CD4-positive, alpha-beta T cell treated with Interleukin-4 for 4 hours (primary cell): ENCODE measurements at regions not wholly inside any gene's neighbourhood (a gene's known extent, or its start where the extent isn't known, plus 50 kb on each side); places are given as distances from the start of the nearest gene placed in this dataset.
A peak's percentile ranks its signal among the peaks of the same experiment; 100 is the strongest.

Experiments used
- DNase-seq: peaks from one replicate; pipeline ENCODE4 v3.0.0-alpha.2; 2020

DNA sequence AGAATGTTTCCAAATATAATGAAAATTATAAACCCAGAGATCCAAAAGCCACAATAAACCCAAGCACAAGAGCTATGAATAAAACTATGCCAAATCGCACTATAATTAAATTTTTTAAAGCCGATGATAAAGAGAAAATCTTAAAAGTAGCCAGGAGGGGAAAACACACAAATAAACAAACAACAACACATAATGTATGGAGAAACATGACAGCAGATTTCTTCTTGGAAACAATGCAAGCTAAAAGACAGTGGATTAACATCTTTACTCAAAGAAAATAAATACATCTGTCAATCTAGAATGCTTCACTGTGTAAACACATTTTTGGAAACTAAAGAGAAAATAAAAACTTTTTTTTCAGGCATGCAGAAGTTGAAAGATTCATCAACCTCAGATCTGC is 53.0 kb upstream of the SMOX start:
- DNase-seq: no peak

GRCh38 chr20:4091490-4092479 is 56.8 kb upstream of the SMOX start:
- peak; percentile 43 for DNase-seq

DNA sequence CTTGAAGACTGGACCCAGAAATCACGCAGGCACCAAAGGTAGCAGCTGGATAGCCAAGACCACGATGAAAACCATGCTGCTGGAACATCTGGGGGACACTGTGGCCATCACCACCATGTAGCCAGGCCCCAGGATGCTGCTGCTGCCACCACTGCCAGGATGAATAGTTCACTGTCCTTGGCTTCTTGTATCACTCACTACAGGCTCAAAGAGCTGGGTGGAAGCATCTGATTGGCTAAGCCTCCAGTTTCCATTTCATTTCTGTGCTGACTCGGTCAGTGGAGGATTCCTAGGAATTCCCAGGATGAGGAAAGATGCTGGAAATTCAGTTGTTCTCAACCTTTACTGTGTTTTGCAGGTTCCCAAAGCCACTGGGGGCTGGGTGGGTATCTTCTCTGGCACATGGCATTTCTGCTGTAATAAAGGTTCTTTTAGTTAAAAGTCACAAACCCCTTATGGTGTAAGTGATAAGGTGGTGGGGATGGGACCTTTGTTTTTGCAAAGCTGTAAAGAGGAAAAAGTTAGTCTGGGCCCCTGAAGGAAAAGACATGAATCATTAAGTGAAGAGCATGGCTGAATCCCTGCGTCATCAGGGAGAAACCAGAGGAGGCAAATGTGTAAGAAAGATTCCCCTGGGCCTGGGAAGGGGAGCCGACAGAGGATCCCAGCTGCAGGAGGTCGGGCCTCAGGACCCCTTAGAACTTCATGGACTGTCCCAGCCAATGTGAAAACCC is 57.7 kb upstream of the SMOX start:
- no peak for DNase-seq

DNA sequence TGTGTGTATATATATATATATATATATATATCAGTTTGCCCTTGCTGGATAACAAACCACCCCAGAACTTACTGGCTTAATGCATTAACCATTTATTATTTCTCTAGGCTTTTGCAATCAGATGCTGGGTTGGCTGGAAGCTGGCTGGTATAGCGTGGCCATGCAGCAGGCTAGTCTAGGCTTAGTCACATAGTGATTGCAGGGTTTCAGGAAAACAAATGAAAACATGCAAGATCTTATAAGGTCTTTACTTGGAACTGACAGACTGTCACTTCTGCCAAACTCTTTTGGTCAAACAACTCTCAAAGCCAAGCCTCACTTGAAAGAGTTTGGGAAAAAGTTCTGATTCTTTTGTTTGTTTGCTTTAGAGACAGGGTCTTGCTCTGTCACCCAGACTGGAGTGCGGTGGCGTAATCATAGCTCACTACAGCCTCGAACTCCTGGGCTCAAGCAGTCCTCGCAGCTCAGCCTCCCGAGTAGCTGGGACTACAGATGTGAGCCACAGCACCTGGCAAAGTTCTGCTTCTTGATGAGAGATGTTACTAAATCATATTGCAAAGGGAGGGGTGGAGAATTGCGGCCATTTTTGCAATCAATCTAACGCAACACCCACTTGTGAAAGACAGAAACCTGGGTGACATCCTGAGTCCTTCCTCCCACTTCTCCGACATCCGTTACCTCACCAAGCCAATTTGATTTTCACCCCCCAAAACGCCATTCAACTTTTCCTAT is 58.7 kb upstream of the SMOX start:
- DNase-seq: no peak

GRCh38 chr20:4088766-4089165 is 59.9 kb upstream of the SMOX start:
- no peak for DNase-seq

DNA sequence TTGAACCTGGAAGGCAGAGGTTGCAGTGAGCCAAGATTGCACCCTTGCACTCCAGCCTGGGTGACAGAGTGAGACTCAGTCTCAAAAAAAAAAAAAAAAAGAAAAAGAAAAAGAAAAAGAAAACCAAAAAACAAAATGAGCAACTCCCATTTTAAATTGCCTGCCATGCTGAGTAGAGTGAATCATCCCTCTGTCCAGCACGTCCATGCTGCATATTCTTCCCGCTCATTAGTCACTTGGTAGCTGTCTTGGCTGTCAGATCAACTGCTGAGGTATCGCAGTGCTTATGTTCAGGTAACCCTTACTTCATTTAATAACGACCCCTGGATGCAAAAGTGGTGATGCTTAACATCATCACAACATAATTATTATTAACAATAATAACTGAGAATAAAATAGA is 60.7 kb upstream of the SMOX start:
- no peak for DNase-seq

- DNase-seq: no peak
Observed at GRCh38 chr20:4086771-4087687, 61.6 kb upstream of the SMOX start.

GRCh38 chr20:4084721-4085120 is 63.9 kb upstream of the SMOX start:
- no peak for DNase-seq

DNA sequence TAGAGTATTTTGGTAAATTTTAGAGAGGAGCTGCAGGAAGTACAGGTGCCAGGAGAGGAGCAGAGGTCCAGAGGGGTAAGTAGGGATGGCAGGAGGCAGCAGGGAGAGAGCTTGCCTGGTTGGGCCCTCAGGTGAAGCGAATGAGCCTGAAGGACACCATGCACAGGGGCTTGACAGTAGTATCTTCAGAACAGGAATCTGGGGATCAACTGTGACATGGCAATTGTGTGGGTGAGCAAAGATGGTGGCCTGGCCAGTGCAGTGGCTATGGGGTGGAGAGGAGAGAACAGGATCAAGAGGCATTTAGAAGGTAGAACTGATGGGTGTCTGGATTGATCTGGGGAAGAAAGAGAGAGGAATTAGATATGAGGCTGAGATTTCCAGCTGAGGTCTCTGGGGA is 64.5 kb upstream of the SMOX start:
- DNase-seq: no peak

DNA sequence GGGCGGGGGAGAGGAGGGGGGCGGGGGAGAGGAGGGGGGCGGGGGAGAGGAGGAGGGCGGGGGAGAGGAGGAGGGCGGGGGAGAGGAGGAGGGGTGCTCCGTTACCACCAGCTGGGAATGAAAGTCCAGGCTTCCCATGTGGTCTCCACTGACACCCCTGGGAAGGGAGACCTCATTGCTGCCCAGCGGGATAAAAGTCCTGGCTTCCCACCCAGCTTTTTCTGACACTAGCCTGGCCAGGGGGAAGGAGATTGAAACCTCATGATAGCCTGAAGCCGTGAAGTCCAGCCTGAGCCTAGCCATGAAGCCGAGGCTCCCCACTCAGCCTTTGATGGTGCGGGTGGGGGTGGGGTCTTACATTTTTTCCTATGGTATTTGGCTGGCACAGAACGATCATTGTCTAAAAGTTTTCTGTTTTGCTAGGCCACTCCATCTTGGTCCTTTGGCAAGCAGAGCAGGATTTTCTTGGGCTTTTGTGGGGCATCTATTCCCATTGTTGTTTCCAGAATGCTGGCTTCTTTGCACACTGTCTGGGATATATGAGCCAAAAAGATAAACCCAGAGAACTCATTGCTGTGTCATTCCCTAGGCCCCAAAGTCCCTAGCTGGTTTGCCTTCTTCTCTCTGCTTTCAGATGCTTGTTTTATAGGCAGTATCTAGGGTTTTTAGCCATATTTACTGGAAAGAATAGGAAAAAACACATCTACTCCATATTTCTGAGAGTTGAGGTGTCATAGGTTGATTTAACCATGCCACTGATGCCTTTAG is 65.3 kb upstream of the SMOX start:
- DNase-seq: no peak

DNA sequence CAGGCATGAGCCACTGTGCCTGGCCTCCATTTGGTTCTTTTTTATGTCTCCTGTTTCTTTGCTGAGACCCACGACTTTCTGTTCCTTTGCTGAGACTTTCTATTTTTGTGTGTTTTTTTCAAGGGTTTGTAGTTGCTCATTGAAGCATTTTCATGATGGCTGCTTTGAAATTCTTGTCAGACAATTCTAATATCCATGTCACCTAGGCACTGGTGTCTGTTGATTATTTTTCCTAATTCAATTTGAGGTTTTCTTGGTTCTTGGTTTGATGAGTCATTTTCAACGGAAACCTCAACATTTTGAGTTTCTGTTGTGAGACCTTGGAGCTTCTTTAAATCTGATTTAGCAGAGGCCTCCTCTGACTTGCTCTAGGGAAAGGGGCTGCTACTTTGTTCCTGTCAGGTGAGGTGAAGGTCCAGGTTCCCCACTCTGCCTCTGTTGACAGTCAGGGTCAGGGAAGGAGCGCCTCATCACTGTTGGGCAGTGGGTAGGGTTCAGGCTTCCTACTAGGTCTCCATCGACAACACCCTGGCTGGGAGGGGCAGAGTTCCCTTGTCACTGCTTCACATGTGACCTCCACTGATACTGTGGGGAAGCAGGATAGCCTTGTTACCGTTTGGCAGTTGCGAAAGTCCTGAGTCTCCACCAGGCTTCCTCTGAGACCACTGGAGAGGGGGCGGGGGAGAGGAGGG is 66.1 kb upstream of the SMOX start:
- peak; percentile 90 for DNase-seq

DNA sequence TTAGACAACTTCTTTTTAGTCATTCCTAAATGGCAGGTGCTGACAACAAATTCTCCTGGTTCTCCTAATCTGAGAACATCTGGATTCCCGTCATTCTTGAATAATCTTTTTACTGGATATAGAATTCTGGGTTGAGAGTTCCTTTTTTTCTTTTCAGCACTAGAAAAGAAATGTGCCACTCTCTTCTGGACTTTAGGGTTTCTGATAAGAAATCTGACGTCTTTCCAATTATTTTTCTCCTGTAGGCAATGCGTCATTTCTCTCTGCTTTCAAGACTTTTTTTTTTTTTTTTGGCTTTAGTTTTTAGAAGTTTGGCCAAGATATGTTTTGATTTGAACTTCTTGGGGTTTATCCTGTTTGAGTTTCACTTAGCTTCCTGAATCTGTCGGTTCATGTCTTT is 66.1 kb upstream of the RNF24 start:
- no peak for DNase-seq

DNA sequence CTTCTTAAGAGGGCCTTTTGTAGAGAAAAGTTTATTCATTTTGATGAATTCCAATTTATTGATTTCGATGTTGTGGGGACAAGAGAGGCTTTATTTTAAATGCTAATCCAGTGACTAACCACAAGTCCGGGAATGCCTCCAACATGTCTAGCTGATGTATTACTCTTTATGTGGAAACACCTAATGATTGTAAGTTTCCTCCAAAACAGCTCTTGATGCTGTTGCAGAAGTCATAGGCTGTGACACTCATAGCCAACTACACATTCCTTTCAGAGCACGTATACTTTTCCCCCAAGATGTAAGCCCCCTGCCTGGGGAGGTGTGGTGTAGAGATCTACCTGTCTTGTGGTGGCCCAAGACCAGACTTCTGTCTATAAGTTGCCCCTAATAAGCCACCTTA is 61.3 kb upstream of the RNF24 start:
- DNase-seq: no peak

DNA sequence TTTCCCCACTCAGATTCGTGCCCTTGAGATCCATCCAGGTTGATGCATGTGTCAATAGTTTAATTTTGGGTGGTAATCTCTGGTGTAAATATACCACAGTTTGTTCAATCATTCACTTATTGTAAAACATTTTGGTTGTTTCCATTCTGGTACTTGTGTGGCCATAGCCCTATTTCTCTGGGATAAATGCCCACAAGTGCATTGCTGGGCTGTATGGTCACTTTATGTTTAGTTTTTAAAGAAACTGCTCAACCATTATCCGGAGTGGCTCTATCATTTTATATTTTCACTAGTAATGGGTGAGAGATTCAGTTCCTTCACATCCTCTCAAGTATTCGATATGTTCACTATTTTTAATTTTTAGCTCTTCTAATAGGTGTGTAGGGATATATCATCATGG is 60.7 kb upstream of the RNF24 start:
- no peak for DNase-seq

DNA sequence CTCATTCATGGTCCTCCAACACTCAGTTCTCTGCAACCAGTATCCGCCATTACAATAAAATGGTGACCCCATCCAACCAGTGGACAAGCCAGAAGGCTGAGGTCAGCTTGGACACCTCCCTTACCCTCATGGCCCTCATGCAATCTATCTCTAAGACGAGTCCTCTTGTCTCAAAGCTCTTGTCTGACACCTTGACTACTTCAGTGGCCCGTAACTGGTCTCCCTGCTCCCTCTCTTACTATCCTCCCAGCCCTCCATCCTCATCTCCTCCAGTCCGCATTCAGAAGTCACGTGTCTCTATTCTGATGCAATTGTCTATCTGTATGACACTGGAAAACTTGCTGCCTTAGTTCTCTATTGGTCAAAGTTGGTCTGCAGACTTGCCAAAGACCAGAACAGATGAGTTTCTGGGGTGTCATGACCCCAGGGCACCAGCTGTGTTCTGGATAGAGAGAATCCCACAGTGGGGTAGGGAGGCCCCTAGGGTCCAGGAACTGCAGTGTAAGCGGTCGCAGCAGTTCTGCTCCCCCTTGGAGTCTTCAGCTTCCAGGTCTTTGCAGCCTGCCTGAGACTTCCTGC is 59.6 kb upstream of the RNF24 start:
- DNase-seq: no peak

DNA sequence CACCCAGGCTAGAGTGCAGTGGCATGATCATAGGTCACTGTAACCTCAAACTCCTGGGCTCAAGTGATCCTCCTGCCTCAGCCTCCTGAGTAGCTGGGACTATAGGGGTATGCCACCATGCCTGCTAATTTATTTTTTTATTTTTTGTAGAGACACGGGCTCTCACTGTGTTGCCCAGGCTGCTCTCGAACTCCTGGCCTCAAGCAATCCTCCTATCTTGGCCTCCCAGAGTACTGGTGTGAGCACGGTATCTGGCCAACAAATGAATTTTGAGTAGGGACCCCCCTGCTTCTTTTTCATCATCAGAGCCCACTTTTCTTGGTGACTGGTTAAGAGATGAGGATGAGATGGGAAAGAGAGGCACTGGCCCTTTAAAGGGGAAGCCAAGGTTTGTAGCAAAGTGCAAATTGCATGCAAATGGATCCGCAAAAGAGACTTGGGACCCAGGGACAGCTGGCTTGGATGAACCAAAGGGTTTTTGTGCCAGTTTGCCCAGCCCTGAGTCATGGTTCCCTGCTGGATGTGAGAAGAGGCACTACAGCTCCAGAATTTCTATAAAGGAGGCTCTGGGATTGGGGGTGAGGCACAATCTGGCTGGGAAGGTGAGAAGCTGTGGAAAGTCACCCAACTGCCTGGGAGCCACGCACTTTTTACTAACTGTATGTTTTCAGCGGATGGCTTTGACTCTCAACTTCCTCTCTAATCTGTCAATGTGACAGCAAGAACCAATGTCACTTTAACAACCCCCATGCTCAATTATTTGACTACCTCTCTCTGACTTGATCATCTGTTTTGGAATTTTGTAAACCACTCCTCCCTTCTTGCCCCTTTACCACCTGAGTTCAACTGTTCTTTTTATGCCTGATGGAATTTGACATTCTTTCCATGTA is 58.7 kb upstream of the RNF24 start:
- DNase-seq: no peak

GRCh38 chr20:4071178-4071693 is 55.9 kb upstream of the RNF24 start:
- DNase-seq: no peak

GRCh38 chr20:4070323-4071177 is 55.2 kb upstream of the RNF24 start:
- no peak for DNase-seq
